Ascending aorta (tissue), 2 donors: ENCODE measurements at regions not wholly inside any gene's neighbourhood (a gene's known extent, or its start where the extent isn't known, plus 50 kb on each side); places are given as distances from the start of the nearest gene placed in this dataset.

ENCODE experiments used
- DNase-seq, 2 donors: peaks; one replicate each; pipeline ENCODE4 v3.0.0-alpha.2; 2019; ENCODE audit warnings: low spot score in 2 of 2
- H3K27ac ChIP-seq, 2 donors: fragments of 200-600 bp; sonication (generic); one replicate each; pipeline ENCODE4 v1.5.1; 2016 to 2017; ENCODE audit warnings: mild to moderate bottlenecking in 1 of 2
- H3K27me3 ChIP-seq: fragments of 200-600 bp; sonication (generic); one replicate; pipeline ENCODE4 v1.5.1; 2017
- H3K36me3 ChIP-seq, 2 donors: fragments of 200-600 bp; sonication (generic); one replicate each; pipeline ENCODE4 v1.5.1; 2016
- H3K4me1 ChIP-seq, 2 donors: fragments of 200-600 bp; sonication (generic); one replicate each; pipeline ENCODE4 v1.5.1; 2016 to 2017; ENCODE audit warnings: mild to moderate bottlenecking in 1 of 2
- H3K4me3 ChIP-seq, 2 donors: fragments of 200-600 bp; sonication (generic); one replicate each; pipeline ENCODE4 v1.5.1; 2016 to 2017; ENCODE audit warnings: mild to moderate bottlenecking in 1 of 2
- H3K9me3 ChIP-seq, 2 donors: fragments of 200-600 bp; sonication (generic); one replicate each; pipeline ENCODE4 v1.5.1; 2016
- CTCF ChIP-seq, 3 experiments: fragments of 200-600 bp in 2 of 3; fragments of 450-650 bp in 1 of 3; sonication (generic) in 2 of 3; IDR thresholded peaks; one replicate each; pipeline ENCODE4 v1.5.1; 2016 to 2019; ENCODE audit warnings: antibody characterized with exemption in 3 of 3, mild to moderate bottlenecking in 1 of 3, moderate library complexity in 1 of 3
- intact Hi-C: fragments of 100-400 bp; cut with DNase I; formaldehyde crosslinking; loops from one replicate; pipeline ENCODE4 v1.15.1; 2023

GRCh38 chr4:75251547-75251946, 262.7 kb downstream of the RCHY1 start:
- no peak overlapping the region for H3K27ac ChIP-seq
- H3K4me3 ChIP-seq: no peak overlapping the region
- no peak for TF ChIP-seq CTCF (IDR thresholded peaks at IDR 0.05)
- intact Hi-C loops: no loop called here
- H3K9me3 ChIP-seq: no peaks in the 10 kb centered on the region
- no peak for DNase-seq
- H3K4me1 ChIP-seq: no peaks in the 10 kb centered on the region
- H3K36me3 ChIP-seq: no peaks in the 10 kb centered on the region
- H3K27me3 ChIP-seq: no peaks in the 10 kb centered on the region

DNA sequence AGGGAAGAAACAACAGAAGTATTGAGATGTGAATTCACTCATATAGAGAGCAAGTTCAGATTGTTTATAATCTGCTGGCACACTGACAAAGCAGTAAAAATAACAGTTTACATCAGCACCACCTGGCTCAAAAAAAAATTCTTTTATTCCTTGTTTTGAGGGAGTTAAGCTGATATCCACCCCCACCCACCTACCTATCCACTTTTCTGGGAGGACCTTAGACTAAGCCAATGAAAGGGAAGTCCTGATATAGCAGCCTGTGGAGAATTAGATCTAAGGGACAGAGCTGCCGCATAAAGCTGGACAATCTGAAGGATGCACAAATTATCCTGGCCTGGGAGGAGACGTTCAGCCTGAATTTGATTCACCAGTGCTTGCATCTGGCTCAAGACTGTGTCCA, 264.5 kb downstream of the RCHY1 start:
- Histone ChIP-seq H3K4me3 (no peak overlapping the region), H3K9me3 (no peaks in the 10 kb centered on the region), H3K27me3 (no peaks in the 10 kb centered on the region), H3K4me1 (no peaks in the 10 kb centered on the region), H3K27ac (no peak overlapping the region), H3K36me3 (no peaks in the 10 kb centered on the region)
- DNase-seq: no peak
- no peak for TF ChIP-seq CTCF (IDR thresholded peaks at IDR 0.05)
- intact Hi-C loops: no loop called here

DNA sequence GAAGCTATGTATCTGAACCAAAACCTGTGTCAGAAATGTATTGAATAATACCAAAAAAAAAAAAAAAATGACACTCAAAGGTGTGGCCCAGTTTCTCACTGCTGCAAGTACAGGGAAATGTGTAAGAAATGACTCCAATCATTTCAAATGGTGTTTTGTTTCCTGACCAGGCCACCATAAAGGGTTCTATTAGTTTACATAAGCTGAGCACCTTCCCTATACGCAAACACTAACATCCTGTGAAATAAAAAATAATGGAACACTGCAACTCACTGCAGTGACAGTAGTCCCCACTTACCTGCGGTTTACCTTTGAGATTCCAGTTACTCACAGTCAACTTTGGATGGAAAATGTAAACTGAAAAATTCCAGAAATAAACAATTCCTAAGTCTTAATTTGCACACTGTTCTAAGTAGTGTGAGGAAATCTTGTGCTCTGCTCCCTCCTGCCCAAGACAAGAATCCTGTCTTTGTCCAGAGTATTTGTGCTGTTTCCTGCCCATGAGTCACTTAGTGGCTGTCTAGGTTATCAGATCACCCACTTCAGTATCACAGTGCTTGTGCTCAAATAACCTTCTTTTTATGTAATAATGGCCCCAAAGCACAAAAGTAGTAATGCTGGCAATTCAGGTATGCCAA, 265.3 kb downstream of the RCHY1 start:
- no peak for TF ChIP-seq CTCF (IDR thresholded peaks at IDR 0.05)
- no peak overlapping the region for H3K4me3 ChIP-seq
- H3K4me1 ChIP-seq: no peaks in the 10 kb centered on the region
- no peaks in the 10 kb centered on the region for H3K27me3 ChIP-seq
- no peak overlapping the region for H3K27ac ChIP-seq
- no peaks in the 10 kb centered on the region for H3K36me3 ChIP-seq
- intact Hi-C loops: no loop called here
- DNase-seq: no peak
- no peaks in the 10 kb centered on the region for H3K9me3 ChIP-seq

DNA sequence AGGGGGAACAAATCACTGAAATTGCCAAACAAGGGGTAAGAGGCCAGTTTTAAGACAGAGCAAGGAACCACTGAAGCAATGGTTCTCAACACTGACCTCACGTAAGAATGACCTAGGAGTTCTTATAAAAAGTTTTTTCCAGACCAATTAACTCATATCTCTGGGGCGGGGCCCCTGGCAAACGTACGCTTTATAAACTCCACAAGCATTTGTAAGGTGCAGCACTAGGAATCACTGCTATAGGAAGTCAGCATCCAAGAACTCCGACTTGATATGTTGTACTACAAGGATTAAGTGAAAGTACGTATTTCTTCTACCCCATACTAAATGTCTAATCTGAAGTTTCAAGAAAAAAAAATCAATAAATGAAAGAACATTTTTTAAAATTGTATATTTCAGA, 269.9 kb downstream of the RCHY1 start:
- Histone ChIP-seq H3K36me3 (no peaks in the 10 kb centered on the region), H3K9me3 (no peaks in the 10 kb centered on the region), H3K4me1 (no peaks in the 10 kb centered on the region), H3K27ac (no peak overlapping the region), H3K4me3 (no peak overlapping the region), H3K27me3 (no peaks in the 10 kb centered on the region)
- DNase-seq: no peak
- intact Hi-C loops: no loop called here
- no peak for TF ChIP-seq CTCF (IDR thresholded peaks at IDR 0.05)

DNA sequence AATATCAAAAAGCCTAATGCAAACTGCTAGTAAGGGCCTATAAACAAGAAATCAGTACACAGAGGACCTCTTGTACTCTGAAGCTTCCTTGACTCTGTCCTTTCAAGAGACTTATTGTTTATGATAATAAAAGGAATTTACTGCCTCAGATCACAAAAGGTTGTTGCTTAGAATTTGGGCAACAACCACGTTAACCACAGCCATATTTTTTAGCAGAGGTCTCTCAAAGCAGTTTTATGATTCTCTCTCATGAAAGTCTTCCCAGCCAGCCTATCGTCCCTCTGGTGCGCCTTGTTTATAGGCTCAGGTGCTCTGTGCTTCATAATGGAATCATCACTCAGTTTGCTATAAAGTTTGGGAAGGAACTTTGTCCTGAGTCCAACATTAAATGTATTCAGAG, 270.6 kb downstream of the RCHY1 start:
- H3K27me3 ChIP-seq: no peaks in the 10 kb centered on the region
- no peaks in the 10 kb centered on the region for H3K4me1 ChIP-seq
- no peak overlapping the region for H3K27ac ChIP-seq
- no peaks in the 10 kb centered on the region for H3K9me3 ChIP-seq
- no peak for DNase-seq
- TF ChIP-seq CTCF (IDR thresholded peaks at IDR 0.05): no peak
- H3K36me3 ChIP-seq: no peaks in the 10 kb centered on the region
- no peak overlapping the region for H3K4me3 ChIP-seq
- intact Hi-C loops: no loop called here
